Coronary artery (tissue), 2 donors: ENCODE measurements at regions not wholly inside any gene's neighbourhood (a gene's known extent, or its start where the extent isn't known, plus 50 kb on each side); places are given as distances from the start of the nearest gene placed in this dataset.

ENCODE experiments used
- DNase-seq: peaks from one replicate; pipeline ENCODE4 v3.0.0-alpha.2; 2017; ENCODE audit warnings: low spot score
- H3K27ac ChIP-seq, 2 donors: fragments of 200-600 bp; sonication (generic); one replicate each; pipeline ENCODE4 v1.5.1; 2016 to 2019
- H3K4me3 ChIP-seq: fragments of 200-600 bp; sonication (generic); 2 replicates; pipeline ENCODE4 v1.5.1; 2016; ENCODE audit warnings: mild to moderate bottlenecking, moderate library complexity
- TF ChIP-seq, protein P1 (sequence below): fragments of 200-600 bp; sonication (generic); IDR thresholded peaks from one replicate; pipeline ENCODE4 v1.5.1; 2019; ENCODE audit warnings: antibody characterized with exemption

DNA sequence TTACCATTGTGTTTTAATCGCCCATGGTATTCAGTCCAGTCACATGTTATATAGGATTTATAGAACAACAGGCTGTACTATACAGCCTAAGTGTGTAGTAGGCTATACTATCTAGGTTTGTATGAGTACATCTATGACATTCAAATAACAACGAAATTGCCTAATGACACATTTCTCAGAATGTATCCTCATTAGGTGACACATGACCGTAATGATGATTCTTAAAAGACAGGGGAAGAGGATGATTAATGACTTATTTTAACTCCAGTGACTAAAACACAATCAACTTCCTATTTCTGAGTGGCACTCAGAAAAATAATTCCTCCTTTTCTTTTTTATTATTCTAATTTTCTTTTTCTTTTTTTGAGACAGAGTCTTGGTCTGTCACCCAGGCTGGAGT is 63.0 kb upstream of the ACSL3 start:
- Histone ChIP-seq H3K27ac (no peak overlapping the region), H3K4me3 (no peak overlapping the region)

DNA sequence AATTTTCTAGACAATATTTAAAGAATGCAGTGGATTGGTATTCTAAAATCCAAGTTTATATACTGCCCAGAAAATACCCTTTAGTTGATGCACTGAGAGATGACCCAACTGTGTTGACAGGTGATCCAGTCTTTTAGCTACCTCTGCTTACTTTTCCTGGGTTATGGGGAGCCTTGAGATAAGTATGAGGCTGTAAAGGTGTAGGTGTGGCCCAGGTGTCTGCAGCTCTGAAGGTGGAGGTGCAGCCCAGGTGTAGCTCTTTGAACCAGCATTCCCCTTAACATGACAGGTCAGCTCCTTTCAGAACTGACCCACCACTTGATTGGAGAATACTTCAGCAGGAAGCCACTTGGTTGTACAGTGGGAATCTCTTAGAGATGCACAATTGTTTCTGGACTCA is 62.3 kb upstream of the ACSL3 start:
- Histone ChIP-seq H3K4me3 (no peak overlapping the region), H3K27ac (no peak overlapping the region)
- DNase-seq = no peak
- TF ChIP-seq, protein P1, sequence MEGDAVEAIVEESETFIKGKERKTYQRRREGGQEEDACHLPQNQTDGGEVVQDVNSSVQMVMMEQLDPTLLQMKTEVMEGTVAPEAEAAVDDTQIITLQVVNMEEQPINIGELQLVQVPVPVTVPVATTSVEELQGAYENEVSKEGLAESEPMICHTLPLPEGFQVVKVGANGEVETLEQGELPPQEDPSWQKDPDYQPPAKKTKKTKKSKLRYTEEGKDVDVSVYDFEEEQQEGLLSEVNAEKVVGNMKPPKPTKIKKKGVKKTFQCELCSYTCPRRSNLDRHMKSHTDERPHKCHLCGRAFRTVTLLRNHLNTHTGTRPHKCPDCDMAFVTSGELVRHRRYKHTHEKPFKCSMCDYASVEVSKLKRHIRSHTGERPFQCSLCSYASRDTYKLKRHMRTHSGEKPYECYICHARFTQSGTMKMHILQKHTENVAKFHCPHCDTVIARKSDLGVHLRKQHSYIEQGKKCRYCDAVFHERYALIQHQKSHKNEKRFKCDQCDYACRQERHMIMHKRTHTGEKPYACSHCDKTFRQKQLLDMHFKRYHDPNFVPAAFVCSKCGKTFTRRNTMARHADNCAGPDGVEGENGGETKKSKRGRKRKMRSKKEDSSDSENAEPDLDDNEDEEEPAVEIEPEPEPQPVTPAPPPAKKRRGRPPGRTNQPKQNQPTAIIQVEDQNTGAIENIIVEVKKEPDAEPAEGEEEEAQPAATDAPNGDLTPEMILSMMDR = no peak

More for the DNA sequence above, 63.0 kb upstream of the ACSL3 start:
- DNase-seq = no peak
- TF ChIP-seq, protein P1 = no peak

DNA sequence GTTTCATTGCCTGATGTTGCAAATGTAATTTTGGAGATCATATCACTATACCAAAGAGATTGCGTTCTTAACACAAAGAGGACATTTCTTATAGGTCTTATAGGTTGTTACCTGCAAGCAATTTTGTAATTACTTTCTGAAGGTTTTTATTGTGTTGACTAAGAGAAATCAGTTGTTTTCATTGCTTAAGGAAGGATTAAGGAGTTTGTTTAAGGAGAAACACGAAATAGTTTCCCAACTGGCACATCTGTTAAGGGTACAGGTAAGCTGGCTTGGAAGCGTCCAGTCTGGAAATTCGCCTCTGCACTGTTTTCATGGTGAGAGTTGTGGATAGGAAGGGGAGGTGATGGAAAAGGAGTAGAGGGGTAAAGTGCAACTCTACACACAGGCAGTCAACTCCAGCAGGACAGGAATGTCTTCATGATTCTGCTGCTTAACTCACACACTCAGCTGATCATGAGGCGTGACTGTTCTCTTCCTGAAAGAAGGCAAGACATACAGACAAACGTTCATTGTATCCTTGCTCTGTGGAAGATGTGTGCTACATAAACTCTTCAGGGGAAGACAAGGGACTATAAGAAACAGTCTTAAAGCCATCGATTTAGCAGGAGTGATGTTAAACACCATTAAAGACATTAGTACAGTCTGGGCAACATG is 61.4 kb upstream of the ACSL3 start:
- no peak overlapping the region for H3K4me3 ChIP-seq
- H3K27ac ChIP-seq = no peak overlapping the region
- no peak for DNase-seq
- TF ChIP-seq, protein P1 = no peak

DNA sequence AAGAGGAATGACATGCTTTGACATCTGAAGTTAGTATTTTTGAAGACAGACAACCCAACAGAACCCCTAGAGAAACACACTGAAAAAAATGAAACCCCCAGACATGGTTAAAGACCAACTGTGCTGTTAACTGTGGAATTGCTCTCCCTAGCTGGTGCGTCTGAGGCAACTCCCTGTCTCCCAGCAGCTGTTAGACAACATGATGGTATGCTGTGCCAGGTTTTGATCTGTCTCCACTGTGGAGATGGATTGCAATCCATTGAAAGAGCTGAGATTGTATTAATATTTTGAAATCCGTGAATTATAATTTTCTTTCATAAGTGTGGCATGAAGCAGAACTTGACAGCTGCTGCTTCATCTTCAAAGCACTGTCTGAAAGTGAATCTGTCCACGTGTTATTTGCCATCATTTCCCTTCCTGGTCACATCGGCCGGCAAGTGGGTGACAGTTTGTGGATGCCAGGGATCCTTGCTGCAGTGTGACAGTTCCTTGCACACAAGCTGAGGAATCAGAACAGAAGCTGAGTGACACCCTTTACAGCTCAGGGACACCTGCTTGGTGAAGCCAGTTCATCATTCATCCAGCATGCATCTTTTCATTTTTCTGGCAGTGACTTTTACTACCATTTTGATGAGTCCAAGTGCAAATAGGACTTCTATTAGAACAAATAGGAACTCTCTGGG is 58.2 kb upstream of the ACSL3 start:
- no peak for DNase-seq
- TF ChIP-seq, protein P1 = no peak
- H3K27ac ChIP-seq = no peak overlapping the region
- no peak overlapping the region for H3K4me3 ChIP-seq

DNA sequence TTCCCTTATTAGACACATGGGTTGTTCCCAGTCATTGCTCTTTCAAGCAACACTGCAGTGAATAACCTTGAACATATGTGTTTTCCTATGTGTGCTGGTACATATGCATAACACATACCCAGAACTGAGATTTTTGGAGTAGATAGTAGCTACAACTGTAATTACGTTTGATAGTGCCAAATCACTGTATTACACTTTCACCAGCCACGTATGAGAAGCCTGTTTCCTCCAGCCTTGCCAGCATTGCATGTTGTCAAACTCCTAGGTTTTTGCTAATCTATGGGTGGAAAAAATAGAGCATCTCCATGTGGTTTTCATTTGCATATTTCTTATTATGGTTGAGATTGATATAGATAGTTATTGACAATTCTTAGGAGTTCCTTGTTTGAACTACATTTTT is 56.5 kb upstream of the ACSL3 start:
- Histone ChIP-seq H3K27ac (no peak overlapping the region), H3K4me3 (no peak overlapping the region)
- no peak for DNase-seq
- TF ChIP-seq, protein P1 = no peak

DNA sequence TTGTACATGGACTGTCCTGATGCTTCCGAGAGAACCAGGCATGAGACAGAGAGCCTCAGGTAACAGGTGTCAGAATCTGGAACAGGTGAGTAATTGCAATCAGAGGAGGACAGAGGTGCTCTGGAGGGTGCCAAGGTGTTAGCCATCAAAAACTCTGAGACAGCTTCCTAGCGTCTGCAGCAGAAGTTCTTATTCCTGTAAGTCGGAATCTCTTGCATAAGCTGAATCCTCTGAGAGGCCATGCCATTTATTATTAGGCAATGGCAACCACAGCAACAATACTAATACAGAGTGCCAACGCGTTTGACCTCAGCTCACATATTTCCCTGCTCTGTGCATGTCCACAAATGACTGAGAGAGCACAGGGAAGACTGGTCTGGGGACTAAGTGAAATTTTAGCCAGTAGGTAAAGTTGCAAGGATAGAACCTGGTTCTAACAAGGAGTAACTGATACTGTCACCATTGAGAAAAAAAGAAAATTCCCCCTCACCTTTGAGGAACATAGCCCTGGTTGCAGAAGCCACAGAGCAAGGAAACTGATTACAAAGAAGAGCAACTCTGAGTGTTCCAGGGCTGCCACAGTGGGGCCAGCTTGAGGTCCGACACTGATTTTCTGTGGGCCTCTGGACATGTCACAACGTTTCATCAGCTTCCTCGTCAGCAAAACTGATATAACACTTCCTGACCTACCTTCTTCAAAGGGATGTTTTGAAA is 55.1 kb upstream of the ACSL3 start:
- Histone ChIP-seq H3K27ac (no peak overlapping the region), H3K4me3 (no peak overlapping the region)
- TF ChIP-seq, protein P1 = no peak
- no peak for DNase-seq
